Stomach smooth muscle (tissue), 2 donors: ENCODE measurements at regions not wholly inside any gene's neighbourhood (a gene's known extent, or its start where the extent isn't known, plus 50 kb on each side); places are given as distances from the start of the nearest gene placed in this dataset.

Experiments
- H3K27ac ChIP-seq: one replicate; pipeline ENCODE4 v1.7.0; 2013; ENCODE audit warnings: mild to moderate bottlenecking, low read length, inconsistent platforms
- H3K27me3 ChIP-seq, 2 donors: one replicate each; pipeline ENCODE4 v1.7.0; 2013; ENCODE audit warnings: low read length in 2 of 2; ENCODE audit not compliant: insufficient read depth in 2 of 2, control insufficient read depth in 1 of 2
- H3K36me3 ChIP-seq, 2 donors: one replicate each; pipeline ENCODE4 v1.7.0; 2013; ENCODE audit warnings: low read length in 2 of 2; ENCODE audit not compliant: control insufficient read depth in 2 of 2, insufficient read depth in 2 of 2
- H3K4me1 ChIP-seq: one replicate; pipeline ENCODE4 v1.7.0; 2013; ENCODE audit warnings: low read length; ENCODE audit not compliant: control insufficient read depth, insufficient read depth
- H3K4me3 ChIP-seq, 2 donors: one replicate each; pipeline ENCODE4 v1.7.0; 2013; ENCODE audit warnings: low read length in 2 of 2
- H3K9ac ChIP-seq, 2 donors: one replicate each; pipeline ENCODE4 v1.7.0; 2013; ENCODE audit warnings: low read length in 2 of 2, mild to moderate bottlenecking in 1 of 2
- H3K9me3 ChIP-seq, 2 donors: one replicate each; pipeline ENCODE4 v1.7.0; 2013; ENCODE audit warnings: low read length in 2 of 2; ENCODE audit not compliant: control insufficient read depth in 2 of 2
- donor health status: healthy.
- donor health status: Pancreatic carcinoma.

DNA sequence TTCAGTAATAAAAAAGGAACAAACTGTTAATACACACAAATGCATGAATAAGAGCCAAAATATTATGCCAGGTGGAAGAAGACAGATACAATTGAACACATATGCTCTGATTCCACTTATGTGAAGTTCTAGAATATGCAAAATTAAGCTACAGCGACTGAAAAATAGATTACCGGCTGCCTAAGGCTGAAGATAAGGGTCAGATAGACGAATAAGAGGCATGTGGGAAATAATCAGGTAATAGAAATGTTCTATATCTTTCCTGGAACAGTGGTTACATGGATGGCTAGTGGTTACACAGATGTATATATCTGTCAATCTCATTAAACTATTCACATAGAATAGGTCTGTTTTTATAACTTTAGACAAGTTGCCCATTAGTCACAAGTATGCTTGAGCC, 51.9 kb upstream of the REG3G start:
- H3K27me3 ChIP-seq = no peaks in the 10 kb centered on the region
- H3K9ac ChIP-seq = no peak overlapping the region
- H3K27ac ChIP-seq = no peak overlapping the region
- no peak overlapping the region for H3K4me3 ChIP-seq
- H3K4me1 ChIP-seq = no peaks in the 10 kb centered on the region
- no peaks in the 10 kb centered on the region for H3K9me3 ChIP-seq
- H3K36me3 ChIP-seq = no peaks in the 10 kb centered on the region
